Activated T-cell treated with anti-CD3 and anti-CD28 coated beads, Interleukin-2, amount 50 U/mL, for 4 hours (primary cell): ENCODE measurements at regions not wholly inside any gene's neighbourhood (a gene's known extent, or its start where the extent isn't known, plus 50 kb on each side); places are given as distances from the start of the nearest gene placed in this dataset.

Experiments used
- ATAC-seq, 2 donors: fragments of 200-7000 bp; cut with Tn5 transposase; one replicate each; pipeline ENCODE4 v1.10.0; 2021
- DNase-seq: peaks from one replicate; pipeline ENCODE4 v3.0.0-alpha.2; 2020
- H3K27me3 Mint-ChIP-seq: one replicate; pipeline ENCODE4 v1.8.0; 2021; ENCODE audit warnings: low read depth, mixed read lengths
- H3K36me3 Mint-ChIP-seq: one replicate; pipeline ENCODE4 v1.8.0; 2022; ENCODE audit warnings: mixed read lengths; ENCODE audit not compliant: insufficient read depth
- H3K4me1 Mint-ChIP-seq: one replicate; pipeline ENCODE4 v1.8.0; 2021; ENCODE audit warnings: low read depth, mixed read lengths
- H3K4me3 Mint-ChIP-seq: one replicate; pipeline ENCODE4 v1.8.0; 2021; ENCODE audit warnings: mild to moderate bottlenecking, moderate library complexity, mixed read lengths
- H3K9me3 Mint-ChIP-seq: one replicate; pipeline ENCODE4 v1.8.0; 2021; ENCODE audit warnings: mixed read lengths

DNA sequence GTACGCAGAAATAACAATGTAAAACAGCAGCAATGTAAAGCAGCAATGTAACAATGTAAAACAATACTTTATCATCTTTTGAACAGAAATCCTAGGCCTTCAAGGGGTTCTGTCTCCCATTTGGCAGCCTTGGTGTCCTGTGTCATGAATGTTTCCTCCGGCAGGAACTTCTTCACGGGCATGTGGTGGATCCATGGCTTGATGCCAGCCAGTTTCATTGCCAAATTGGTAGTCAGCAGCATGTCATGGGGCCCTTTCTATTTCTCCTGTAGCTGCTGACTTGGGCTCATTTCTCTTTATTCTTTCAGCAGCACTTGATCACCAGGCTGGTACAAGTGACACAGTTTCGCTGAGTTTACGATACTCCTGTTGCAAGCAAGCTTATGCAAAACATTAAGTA lies 275.3 kb downstream of the HTR1A start:
- Mint-ChIP-seq H3K27me3 (no peaks in the 10 kb centered on the region), H3K36me3 (no peaks in the 10 kb centered on the region), H3K4me1 (no peaks in the 10 kb centered on the region), H3K4me3 (no peak overlapping the region), H3K9me3 (peaks cover 7% of the 10 kb centered on the region)
- ATAC-seq (no peak), DNase-seq (no peak)

DNA sequence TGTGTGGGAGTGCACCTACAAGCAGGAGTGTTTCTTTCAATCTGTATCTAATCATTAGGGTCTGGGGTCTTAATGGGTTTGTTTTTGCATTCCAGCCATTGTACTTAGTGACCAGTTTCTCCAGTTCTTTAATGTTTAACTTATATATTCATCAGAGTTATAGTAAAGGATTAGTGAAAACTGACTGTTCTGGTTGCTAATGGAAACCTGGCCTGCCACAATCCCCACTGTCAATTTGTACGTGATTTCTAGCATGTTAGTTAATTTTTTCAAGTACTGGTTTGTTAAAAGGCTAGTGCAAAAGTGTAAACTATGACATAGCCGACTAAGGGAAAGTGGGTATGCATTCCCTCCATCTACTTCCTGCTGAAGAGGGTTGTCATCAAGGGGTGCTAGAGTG lies 276.1 kb downstream of the HTR1A start:
- no peaks in the 10 kb centered on the region for H3K27me3 Mint-ChIP-seq
- no peak overlapping the region for H3K4me3 Mint-ChIP-seq
- H3K36me3 Mint-ChIP-seq = no peaks in the 10 kb centered on the region
- ATAC-seq = no peak
- no peak for DNase-seq
- H3K4me1 Mint-ChIP-seq = no peaks in the 10 kb centered on the region
- peaks cover 3% of the 10 kb centered on the region for H3K9me3 Mint-ChIP-seq

DNA sequence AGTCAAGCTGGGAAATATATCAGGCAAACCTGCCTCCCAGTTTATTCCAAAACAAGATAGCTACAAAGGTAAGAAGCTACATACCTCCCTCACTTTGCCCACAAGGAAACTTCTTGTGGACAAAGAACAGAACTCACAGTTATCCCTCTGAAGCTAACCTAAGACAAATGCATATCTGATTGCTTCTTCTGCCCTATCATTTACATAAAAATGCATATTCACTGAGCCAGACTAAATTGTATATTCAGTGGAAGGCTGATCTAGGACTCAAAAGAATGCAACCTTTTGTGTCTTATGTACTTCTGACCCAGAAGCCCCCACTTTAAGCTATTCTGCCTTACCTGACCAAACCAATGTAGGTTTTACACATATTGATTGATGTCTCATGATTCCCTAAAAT lies 276.8 kb downstream of the HTR1A start:
- peaks cover 3% of the 10 kb centered on the region for H3K9me3 Mint-ChIP-seq
- H3K27me3 Mint-ChIP-seq = no peaks in the 10 kb centered on the region
- no peaks in the 10 kb centered on the region for H3K36me3 Mint-ChIP-seq
- no peak overlapping the region for H3K4me3 Mint-ChIP-seq
- no peaks in the 10 kb centered on the region for H3K4me1 Mint-ChIP-seq
- DNase-seq (no peak), ATAC-seq (no peak)

DNA sequence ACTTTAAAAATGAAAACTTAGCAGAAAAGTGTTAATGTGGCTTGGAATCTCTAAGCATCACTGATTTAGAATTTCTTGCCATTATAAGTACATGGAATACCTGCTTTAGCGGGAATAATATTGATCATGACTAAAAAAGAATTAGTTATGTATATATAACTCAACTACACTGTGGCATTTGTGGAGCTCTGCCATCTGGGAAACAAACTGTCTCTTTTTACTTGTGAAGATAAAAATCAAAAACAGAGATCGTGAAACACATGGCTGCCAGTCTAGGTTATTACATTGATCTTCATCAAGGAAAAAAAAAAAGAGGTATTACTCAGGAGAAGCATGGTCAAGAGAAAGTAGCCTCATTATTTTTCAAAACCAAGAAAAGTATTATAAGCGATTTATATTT lies 287.4 kb downstream of the HTR1A start:
- no peaks in the 10 kb centered on the region for H3K4me1 Mint-ChIP-seq
- H3K9me3 Mint-ChIP-seq = peaks cover 23% of the 10 kb centered on the region
- H3K4me3 Mint-ChIP-seq = no peak overlapping the region
- DNase-seq (no peak), ATAC-seq (no peak)
- H3K36me3 Mint-ChIP-seq = no peaks in the 10 kb centered on the region
- H3K27me3 Mint-ChIP-seq = no peaks in the 10 kb centered on the region

DNA sequence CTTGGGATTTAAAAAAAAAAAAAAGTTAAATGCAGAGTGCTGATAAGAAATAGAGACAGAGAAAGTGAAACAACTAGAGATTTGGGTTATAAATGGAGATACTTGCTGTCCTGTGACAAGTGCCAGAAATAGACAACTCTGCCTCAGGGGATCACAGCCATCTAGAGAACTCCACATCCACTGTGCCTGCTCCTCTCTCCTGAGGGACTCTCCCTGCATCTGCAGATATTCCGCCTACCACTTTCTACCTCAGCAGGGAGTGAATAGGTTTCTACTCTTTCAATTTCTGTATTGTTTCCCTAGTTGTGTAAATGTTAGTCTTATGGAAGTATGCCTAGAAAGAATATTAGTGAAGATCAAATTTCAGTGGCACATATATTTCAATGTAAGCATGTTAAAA lies 307.2 kb downstream of the HTR1A start:
- H3K36me3 Mint-ChIP-seq = no peaks in the 10 kb centered on the region
- peaks cover 10% of the 10 kb centered on the region for H3K9me3 Mint-ChIP-seq
- H3K4me1 Mint-ChIP-seq = no peaks in the 10 kb centered on the region
- ATAC-seq (no peak), DNase-seq (no peak)
- H3K4me3 Mint-ChIP-seq = no peak overlapping the region
- no peaks in the 10 kb centered on the region for H3K27me3 Mint-ChIP-seq

DNA sequence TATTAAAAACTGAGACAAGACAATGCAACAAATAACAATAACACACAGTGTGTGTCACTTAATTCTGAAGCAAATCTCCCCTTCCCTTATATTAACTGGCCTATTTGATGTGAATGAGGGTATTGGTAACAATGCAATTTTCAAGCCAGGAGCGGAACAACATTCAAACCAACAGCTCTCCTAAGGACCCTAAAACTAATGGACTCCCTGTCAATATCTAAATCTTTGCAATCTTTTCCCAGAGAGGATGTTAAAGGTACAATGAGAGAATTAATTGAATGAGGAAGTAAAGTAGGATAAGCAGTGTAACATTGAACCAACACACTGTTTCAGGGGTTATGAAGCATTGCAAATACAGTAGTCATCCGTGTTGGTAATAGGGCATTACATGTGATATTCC lies 311.7 kb downstream of the HTR1A start:
- DNase-seq (no peak), ATAC-seq (no peak)
- Mint-ChIP-seq H3K9me3 (peaks cover 5% of the 10 kb centered on the region), H3K4me1 (no peaks in the 10 kb centered on the region), H3K4me3 (no peak overlapping the region), H3K36me3 (no peaks in the 10 kb centered on the region), H3K27me3 (no peaks in the 10 kb centered on the region)

DNA sequence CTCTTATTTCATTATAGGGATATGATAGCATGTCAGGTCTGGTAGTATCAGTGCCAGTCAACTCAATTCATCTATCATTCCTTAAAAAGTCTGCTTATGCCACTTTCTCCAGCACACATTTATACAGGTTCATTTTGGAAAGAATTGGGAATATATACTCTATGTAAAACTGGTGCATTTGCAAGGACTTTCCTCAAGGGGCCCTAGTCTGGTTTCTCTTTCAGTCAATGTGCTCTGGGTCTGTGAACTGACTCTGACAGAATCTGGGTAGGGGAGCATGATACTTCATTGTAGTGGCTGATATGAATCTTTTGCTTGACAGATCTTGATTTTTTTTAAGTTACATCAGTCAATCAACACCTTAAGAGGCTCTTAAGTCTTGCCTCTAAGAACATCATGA lies 313.9 kb downstream of the HTR1A start:
- DNase-seq = no peak
- no peaks in the 10 kb centered on the region for H3K4me1 Mint-ChIP-seq
- no peaks in the 10 kb centered on the region for H3K36me3 Mint-ChIP-seq
- ATAC-seq = no peak
- H3K27me3 Mint-ChIP-seq = no peaks in the 10 kb centered on the region
- H3K9me3 Mint-ChIP-seq = peaks cover 11% of the 10 kb centered on the region
- H3K4me3 Mint-ChIP-seq = no peak overlapping the region

DNA sequence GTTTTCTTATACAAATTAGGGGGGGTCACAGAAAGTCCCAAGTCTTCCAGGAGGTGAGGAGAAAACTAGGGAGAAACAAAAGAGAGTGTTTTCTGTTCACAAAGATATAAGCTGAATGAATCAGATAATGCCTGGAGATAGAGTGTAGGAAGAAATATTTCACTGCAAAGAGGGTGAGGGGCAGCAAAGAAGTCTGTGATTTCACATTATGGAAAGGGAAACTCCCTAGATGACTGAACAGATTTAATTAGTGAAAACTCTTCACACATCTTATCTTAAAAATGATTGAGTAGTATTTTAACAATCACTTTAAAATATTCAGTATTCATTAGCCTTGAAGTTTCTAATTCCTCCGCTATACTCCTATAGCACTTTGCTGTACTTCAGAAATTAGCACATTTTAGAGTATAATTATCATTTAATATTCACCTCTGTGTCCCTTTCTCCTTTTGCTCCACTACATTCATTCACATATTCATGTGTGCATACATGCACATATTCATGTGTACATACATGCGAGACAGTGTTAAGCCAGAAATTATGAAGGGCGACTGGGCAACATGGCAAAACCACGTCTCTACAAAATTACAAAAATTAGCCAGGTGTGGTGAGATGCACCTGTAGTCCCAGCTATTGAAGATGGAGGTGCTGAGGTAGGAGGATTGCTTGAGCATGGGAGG lies 332.2 kb downstream of the HTR1A start:
- Mint-ChIP-seq H3K9me3 (peaks cover 6% of the 10 kb centered on the region), H3K27me3 (no peaks in the 10 kb centered on the region), H3K4me3 (no peak overlapping the region), H3K36me3 (no peaks in the 10 kb centered on the region), H3K4me1 (no peaks in the 10 kb centered on the region)
- DNase-seq = no peak
- ATAC-seq = no peak

DNA sequence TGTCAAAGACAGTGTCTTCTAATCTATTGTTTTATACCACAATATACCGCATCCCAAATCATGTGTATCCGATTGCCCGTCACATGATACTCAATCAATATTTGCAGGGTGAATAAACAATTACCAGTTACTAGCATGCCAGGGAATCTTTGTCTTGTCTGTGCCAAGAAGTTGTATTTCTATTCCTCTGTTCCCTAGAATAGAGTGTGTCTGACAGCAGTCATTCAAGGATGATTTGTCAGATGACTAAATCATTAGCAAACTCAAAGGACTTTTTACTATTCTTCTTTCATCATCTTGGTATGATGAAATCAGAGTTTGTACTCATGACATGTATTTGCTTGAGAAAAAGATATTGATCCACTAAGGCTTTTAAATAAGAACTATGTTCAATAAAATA lies 348.8 kb downstream of the HTR1A start:
- no peak for ATAC-seq
- H3K9me3 Mint-ChIP-seq = peaks cover 4% of the 10 kb centered on the region
- DNase-seq = no peak
- no peaks in the 10 kb centered on the region for H3K36me3 Mint-ChIP-seq
- no peaks in the 10 kb centered on the region for H3K4me1 Mint-ChIP-seq
- H3K27me3 Mint-ChIP-seq = no peaks in the 10 kb centered on the region
- no peak overlapping the region for H3K4me3 Mint-ChIP-seq

DNA sequence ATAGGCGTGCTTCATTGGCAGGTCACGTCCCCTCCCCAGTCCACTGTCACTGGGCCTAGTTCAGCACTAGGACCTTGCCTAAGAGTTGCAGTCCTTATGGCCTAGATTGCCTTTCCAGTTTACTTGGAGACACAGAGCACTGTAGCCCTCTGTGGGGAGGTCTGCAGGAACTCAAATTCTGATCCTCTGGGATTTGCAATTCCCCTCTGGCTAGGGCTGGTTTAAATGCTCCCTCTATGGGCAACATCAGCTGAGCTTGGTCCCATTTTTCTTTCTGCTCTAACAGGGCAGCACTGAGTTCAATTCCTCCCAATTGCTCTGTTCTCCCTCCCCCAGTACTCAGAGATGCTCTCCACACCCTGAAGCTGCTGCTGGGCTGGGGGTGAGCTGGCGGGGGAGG lies 358.2 kb downstream of the HTR1A start:
- peaks cover 9% of the 10 kb centered on the region for H3K9me3 Mint-ChIP-seq
- H3K4me3 Mint-ChIP-seq = no peak overlapping the region
- ATAC-seq = no peak

DNA sequence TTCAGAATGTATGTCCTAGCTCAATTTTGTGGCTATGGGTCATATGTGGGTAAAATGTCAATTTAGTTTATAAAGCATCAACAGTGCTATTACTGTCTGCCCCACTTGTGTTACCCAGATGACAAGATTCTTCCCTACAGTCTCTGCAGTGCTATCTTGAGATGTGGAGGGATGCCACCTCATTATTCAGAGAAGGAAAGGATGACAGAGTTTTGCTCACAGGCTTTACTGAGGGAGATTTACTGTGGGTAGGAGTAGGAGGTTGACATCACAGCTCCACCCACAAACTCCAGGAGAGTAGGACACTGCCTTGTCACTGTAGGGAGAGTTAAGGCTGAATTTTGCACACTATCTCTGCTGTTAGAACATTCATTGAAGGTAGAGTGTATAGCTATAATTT lies 359.3 kb downstream of the HTR1A start:
- Mint-ChIP-seq H3K4me3 (no peak overlapping the region), H3K27me3 (no peaks in the 10 kb centered on the region), H3K9me3 (peaks cover 7% of the 10 kb centered on the region), H3K4me1 (no peaks in the 10 kb centered on the region), H3K36me3 (no peaks in the 10 kb centered on the region)
- DNase-seq = no peak
- ATAC-seq = no peak

More for the DNA sequence above, 358.2 kb downstream of the HTR1A start:
- Mint-ChIP-seq H3K27me3 (no peaks in the 10 kb centered on the region), H3K36me3 (no peaks in the 10 kb centered on the region), H3K4me1 (no peaks in the 10 kb centered on the region)
- DNase-seq = no peak

DNA sequence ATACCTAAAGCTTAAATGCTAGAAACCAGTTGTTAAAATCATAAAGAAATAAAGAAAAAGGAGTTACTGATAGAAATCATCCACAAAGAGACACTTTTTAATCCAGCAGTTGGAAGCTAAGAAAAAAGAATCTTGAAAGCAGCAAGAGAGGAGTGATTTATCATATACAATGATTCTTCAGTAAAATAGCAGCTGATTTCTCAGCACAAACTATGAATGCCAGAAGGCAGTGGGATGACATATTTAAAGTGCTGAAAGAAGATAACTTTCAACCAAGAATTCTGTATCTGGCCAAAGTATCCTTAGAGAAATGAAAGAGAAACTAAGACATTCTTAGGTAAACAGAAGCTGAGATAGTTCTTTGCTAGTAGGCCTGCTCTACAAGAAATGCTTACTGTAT lies 366.0 kb downstream of the HTR1A start:
- Mint-ChIP-seq H3K4me3 (no peak overlapping the region), H3K4me1 (no peaks in the 10 kb centered on the region), H3K36me3 (no peaks in the 10 kb centered on the region), H3K27me3 (no peaks in the 10 kb centered on the region), H3K9me3 (peaks cover 13% of the 10 kb centered on the region)
- DNase-seq = no peak
- ATAC-seq = no peak

DNA sequence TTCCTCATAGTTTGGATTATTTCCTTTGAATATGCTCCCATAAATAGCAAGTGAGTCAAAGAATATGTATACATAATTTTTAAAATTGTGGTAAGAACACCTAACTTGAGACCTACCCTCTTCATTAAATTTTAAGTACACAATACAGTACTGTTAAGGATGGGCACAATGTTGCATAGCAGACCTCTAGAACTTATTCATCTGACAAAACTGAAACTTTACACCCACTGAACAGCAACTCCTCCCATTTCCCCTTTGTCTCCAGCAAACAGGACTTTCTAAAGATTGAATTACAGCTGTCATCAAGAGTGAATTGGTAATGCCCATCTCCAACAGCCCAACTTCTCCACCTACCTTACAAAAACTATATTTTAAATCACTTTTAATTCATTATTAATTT lies 388.9 kb downstream of the HTR1A start:
- Mint-ChIP-seq H3K9me3 (no peaks in the 10 kb centered on the region), H3K36me3 (no peaks in the 10 kb centered on the region), H3K27me3 (no peaks in the 10 kb centered on the region), H3K4me1 (no peaks in the 10 kb centered on the region), H3K4me3 (no peak overlapping the region)
- ATAC-seq = no peak
- no peak for DNase-seq

DNA sequence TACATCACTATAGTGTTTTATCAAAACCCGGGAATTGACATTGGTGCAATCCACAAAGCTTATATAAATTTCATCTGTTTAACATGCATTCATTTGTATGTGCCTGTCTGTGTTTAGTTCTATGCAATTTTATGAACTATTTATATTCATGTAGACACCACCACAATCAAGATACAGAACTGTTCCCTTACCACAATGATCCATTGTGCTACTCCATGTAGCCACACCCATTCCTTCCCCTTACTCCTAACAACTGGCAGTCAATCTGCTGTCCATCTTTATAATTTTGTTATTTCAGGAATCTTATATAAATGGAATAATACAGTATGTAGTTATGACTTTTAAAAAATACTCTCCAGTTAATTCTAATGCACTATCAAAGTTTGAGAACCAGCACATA lies 389.5 kb downstream of the HTR1A start:
- DNase-seq = no peak
- no peaks in the 10 kb centered on the region for H3K27me3 Mint-ChIP-seq
- H3K9me3 Mint-ChIP-seq = no peaks in the 10 kb centered on the region
- H3K4me3 Mint-ChIP-seq = no peak overlapping the region
- H3K36me3 Mint-ChIP-seq = no peaks in the 10 kb centered on the region
- no peak for ATAC-seq
- no peaks in the 10 kb centered on the region for H3K4me1 Mint-ChIP-seq

DNA sequence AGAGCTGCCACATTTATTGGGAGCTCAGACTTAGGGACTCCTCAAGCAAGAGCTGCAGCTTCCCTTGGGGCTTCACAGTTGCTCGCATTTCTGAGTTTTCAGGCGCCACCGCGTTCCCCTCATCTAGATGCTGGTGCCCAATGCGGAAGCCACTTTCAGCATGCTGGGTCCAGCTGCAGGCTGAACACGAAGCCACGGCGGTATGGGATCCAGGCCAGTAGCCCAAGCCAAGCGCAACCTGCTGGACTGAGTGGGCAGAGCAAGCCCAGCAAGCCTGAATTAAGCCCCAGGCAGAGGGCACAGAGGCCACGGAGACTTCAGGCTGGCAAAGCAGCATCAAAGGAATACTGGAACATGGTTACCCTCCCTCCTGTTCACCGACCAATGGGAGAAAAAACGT lies 391.5 kb downstream of the HTR1A start:
- DNase-seq = no peak
- no peaks in the 10 kb centered on the region for H3K27me3 Mint-ChIP-seq
- H3K9me3 Mint-ChIP-seq = no peaks in the 10 kb centered on the region
- no peak for ATAC-seq
- H3K4me1 Mint-ChIP-seq = no peaks in the 10 kb centered on the region
- H3K36me3 Mint-ChIP-seq = no peaks in the 10 kb centered on the region
- H3K4me3 Mint-ChIP-seq = no peak overlapping the region

DNA sequence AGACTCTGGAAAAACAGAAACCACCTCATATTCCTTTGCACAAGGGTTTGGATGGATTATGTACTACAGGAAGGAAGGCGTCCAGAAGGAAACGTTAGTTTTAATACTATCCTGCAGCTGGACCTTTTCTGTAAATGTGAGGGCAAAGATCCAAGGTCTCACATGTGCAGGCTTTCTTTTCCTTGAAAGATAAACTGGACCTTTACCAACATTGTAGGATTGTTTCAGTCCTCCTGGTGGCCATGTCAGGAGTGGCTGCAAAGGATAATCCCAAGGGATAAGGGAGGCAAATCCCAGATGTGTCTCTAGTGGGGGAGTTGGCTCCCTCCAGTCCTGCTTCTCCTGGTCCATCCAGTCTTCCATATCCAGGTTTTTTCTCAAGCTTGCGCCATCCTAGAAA lies 397.5 kb downstream of the HTR1A start:
- H3K4me3 Mint-ChIP-seq = no peak overlapping the region
- no peak for ATAC-seq
- H3K36me3 Mint-ChIP-seq = no peaks in the 10 kb centered on the region
- no peaks in the 10 kb centered on the region for H3K27me3 Mint-ChIP-seq
- DNase-seq = no peak
- H3K9me3 Mint-ChIP-seq = peaks cover 6% of the 10 kb centered on the region
- no peaks in the 10 kb centered on the region for H3K4me1 Mint-ChIP-seq
